ENCODE measurements at regions not wholly inside any gene's neighbourhood (a gene's known extent, or its start where the extent isn't known, plus 50 kb on each side); places are given as distances from the start of the nearest gene placed in this dataset.

- no peak overlapping the region for H2AFZ ChIP-seq (ENCODE audit: low read depth, low read length)
- H3K4me3 ChIP-seq (replicated peaks in 1 of 3; ENCODE audit: insufficient read depth in 1 of 3, low read depth in 1 of 3, low read length in 3 of 3), result no peak overlapping the region
- no peaks in the 10 kb centered on the region for H3K9me1 ChIP-seq (replicated peaks; ENCODE audit: control insufficient read depth, extremely low read depth, insufficient read depth, low read length)
- H4K20me1 ChIP-seq (replicated peaks; ENCODE audit: control insufficient read depth, extremely low read depth, insufficient read depth, low read length), result no peaks in the 10 kb centered on the region
- no peak for DNase-seq (ENCODE audit: low read depth, low spot score)
- no peaks in the 10 kb centered on the region for H3K27me3 ChIP-seq (ENCODE audit: control insufficient read depth in 2 of 2, insufficient read depth in 2 of 2, low read length in 2 of 2)
- TF ChIP-seq POLR2AphosphoS5 (IDR thresholded peaks at IDR 0.05; ENCODE audit: insufficient read depth, low read depth, low read length), result no peak
- no peak for TF ChIP-seq POLR2A (IDR thresholded peaks at IDR 0.05; ENCODE audit: low read depth, low read length)
- TF ChIP-seq GATA2 (IDR thresholded peaks at IDR 0.05; ENCODE audit: insufficient read depth, insufficient read length, low read depth, low read length), result no peak
- no peak for TF ChIP-seq EZH2 (IDR thresholded peaks at IDR 0.05; ENCODE audit: borderline replicate concordance, low read depth, low read length, severe bottlenecking)
- no peak for TF ChIP-seq MYC (IDR thresholded peaks at IDR 0.05; ENCODE audit: low read depth, low read length)
- TF ChIP-seq, protein P1, sequence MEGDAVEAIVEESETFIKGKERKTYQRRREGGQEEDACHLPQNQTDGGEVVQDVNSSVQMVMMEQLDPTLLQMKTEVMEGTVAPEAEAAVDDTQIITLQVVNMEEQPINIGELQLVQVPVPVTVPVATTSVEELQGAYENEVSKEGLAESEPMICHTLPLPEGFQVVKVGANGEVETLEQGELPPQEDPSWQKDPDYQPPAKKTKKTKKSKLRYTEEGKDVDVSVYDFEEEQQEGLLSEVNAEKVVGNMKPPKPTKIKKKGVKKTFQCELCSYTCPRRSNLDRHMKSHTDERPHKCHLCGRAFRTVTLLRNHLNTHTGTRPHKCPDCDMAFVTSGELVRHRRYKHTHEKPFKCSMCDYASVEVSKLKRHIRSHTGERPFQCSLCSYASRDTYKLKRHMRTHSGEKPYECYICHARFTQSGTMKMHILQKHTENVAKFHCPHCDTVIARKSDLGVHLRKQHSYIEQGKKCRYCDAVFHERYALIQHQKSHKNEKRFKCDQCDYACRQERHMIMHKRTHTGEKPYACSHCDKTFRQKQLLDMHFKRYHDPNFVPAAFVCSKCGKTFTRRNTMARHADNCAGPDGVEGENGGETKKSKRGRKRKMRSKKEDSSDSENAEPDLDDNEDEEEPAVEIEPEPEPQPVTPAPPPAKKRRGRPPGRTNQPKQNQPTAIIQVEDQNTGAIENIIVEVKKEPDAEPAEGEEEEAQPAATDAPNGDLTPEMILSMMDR (IDR thresholded peaks at IDR 0.05; ENCODE audit: extremely low read depth in 1 of 2, insufficient read depth in 1 of 2, low read depth in 1 of 2, low read length in 2 of 2), result no peak
- TF ChIP-seq JUN (IDR thresholded peaks at IDR 0.05; ENCODE audit: borderline replicate concordance, insufficient read depth, insufficient read length, low read depth), result no peak
- no peak for TF ChIP-seq MAX (IDR thresholded peaks at IDR 0.05; ENCODE audit: insufficient read depth, insufficient read length)
- TF ChIP-seq FOS (IDR thresholded peaks at IDR 0.05; ENCODE audit: borderline replicate concordance, insufficient read depth, low read length), result no peak
- H3K4me1 ChIP-seq (ENCODE audit: control insufficient read depth, extremely low read depth, insufficient read depth, low read length), result no peaks in the 10 kb centered on the region
- dilution Hi-C loops (cut with MboI; ENCODE audit: extremely low pct_ligation_motif_present, low sequenced_read_pairs) (no loop called here), intact Hi-C loops (cut with micrococcal nuclease) (no loop called here)
- no peak overlapping the region for H3K27ac ChIP-seq (ENCODE audit: insufficient read depth, low read depth, low read length)
- CTCF ChIA-PET, result no interaction called here
- no peak overlapping the region for H3K4me2 ChIP-seq (ENCODE audit: insufficient read depth, low read length)
- no peaks in the 10 kb centered on the region for H3K79me2 ChIP-seq (ENCODE audit: control insufficient read depth, insufficient read depth, low read length)
- POLR2A ChIA-PET, result no interaction called here
- H3K9me3 ChIP-seq (replicated peaks; ENCODE audit: control insufficient read depth, insufficient read depth, low read length), result no peaks in the 10 kb centered on the region
- H3K9ac ChIP-seq (replicated peaks; ENCODE audit: extremely low read depth, insufficient read depth, low read length), result no peak overlapping the region
- H3K36me3 ChIP-seq (ENCODE audit: control insufficient read depth in 2 of 2, extremely low read depth in 1 of 2, insufficient read depth in 2 of 2, low read length in 2 of 2), result no peaks in the 10 kb centered on the region
- no peak for FAIRE-seq
- no TSS peak for BruUV-seq (replicated peaks)
These were observed 825.6 kb downstream of the MTRR start for GRCh38 chr5:8694545-8694944.

Data from endothelial cell of umbilical vein (primary cell).